ENCODE measurements at regions not wholly inside any gene's neighbourhood (a gene's known extent, or its start where the extent isn't known, plus 50 kb on each side); places are given as distances from the start of the nearest gene placed in this dataset.

- TF ChIP-seq ZFX (IDR thresholded peaks at IDR 0.05): no peak
- no peak for TF ChIP-seq CTCF (conservative IDR thresholded peaks at IDR 0.05)
Observed at GRCh38 chr13:84131249-84131648, 249.0 kb upstream of the SLITRK1 start.

DNA sequence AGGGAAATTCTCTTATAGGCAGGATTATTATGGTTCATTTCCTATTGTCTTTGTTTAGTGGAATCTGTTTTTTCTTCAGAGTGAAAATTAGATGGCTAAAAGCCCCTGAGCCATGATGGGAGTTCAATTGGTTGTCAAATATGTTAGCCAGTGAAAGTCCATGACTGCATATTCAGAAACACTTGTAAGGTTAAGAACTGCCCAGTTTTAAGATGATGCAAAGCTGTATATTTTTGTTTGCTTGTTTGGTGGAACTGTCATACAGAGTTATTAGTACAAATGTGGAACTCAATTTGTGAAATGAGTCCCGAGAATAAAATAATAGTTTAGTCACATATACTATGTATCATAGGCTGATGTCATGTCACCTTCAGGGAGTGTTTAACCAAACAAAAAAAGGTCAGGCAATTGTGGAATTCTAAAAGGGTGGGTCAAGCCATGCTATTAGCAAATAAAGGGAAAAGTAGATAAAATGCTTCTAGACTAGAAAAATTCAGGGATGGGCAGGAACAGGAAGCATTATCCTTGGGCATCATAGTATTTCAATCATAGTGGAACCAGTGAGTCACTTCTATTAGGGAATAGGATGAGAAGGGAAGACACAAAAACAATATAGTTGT is 248.3 kb upstream of the SLITRK1 start:
- no peak overlapping the region for H3K27ac ChIP-seq
- TF ChIP-seq CTCF (conservative IDR thresholded peaks at IDR 0.05): no peak
- no peak for TF ChIP-seq ZFX (IDR thresholded peaks at IDR 0.05)

More at GRCh38 chr13:84131249-84131648, 249.0 kb upstream of the SLITRK1 start:
- no peak overlapping the region for H3K27ac ChIP-seq

GRCh38 chr13:84129966-84130365 is 247.7 kb upstream of the SLITRK1 start:
- TF ChIP-seq ZFX (IDR thresholded peaks at IDR 0.05): no peak
- TF ChIP-seq CTCF (conservative IDR thresholded peaks at IDR 0.05): no peak
- no peak overlapping the region for H3K27ac ChIP-seq

DNA sequence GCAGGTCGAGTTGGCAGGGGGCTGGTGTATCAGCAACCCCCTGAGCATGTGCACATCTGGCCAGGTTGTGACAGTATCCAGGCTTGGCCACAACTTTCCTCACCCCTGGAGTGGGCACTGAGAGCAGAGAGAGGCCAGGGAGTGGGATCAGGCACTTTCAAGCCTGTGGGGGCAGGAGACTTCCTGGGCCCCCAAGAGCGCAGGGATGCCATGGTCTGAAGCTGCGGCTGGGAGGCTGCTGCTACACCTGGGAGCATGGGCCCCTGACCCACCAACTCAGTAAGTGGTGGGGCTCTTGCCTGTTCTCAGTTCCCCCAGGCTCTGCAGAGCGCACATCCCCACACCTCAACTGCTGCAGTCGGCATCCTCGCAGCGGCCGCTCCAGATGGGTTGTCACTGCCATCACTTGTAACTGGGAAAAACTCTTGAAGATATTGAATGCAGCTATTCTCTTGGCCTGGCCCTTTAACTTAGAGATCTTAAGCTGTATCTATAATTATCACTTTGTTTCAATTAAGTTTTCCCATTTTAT is 245.4 kb upstream of the SLITRK1 start:
- no peak for TF ChIP-seq ZFX (IDR thresholded peaks at IDR 0.05)
- TF ChIP-seq CTCF (conservative IDR thresholded peaks at IDR 0.05): no peak
- H3K27ac ChIP-seq: no peak overlapping the region

- TF ChIP-seq CTCF (conservative IDR thresholded peaks at IDR 0.05): no peak
- no peak overlapping the region for H3K27ac ChIP-seq
Observed at GRCh38 chr13:84126671-84127171, 244.4 kb upstream of the SLITRK1 start.

GRCh38 chr13:84121456-84121855 is 239.2 kb upstream of the SLITRK1 start:
- no peak for TF ChIP-seq ZFX (IDR thresholded peaks at IDR 0.05)
- no peak overlapping the region for H3K27ac ChIP-seq

- H3K27ac ChIP-seq: no peak overlapping the region
- TF ChIP-seq ZFX (IDR thresholded peaks at IDR 0.05) (no peak), CTCF (conservative IDR thresholded peaks at IDR 0.05) (no peak)
Observed at GRCh38 chr13:84118839-84119409, 236.7 kb upstream of the SLITRK1 start.
